Panc1 (cell line): ENCODE measurements at regions not wholly inside any gene's neighbourhood (a gene's known extent, or its start where the extent isn't known, plus 50 kb on each side); places are given as distances from the start of the nearest gene placed in this dataset.

Experiments
- CTCF ChIP-seq: fragments of 450-650 bp; IDR thresholded peaks from 2 replicates; pipeline ENCODE4 v1.5.1; 2017; ENCODE audit warnings: mild to moderate bottlenecking
- POLR2AphosphoS5 ChIP-seq: IDR thresholded peaks from 2 replicates; pipeline ENCODE4 v1.6.1; 2012; ENCODE audit warnings: mild to moderate bottlenecking, low read depth, low read length, moderate library complexity
- REST ChIP-seq, 2 experiments: IDR thresholded peaks; 2 replicates each; pipeline ENCODE4 v1.6.1; 2011 to 2012; ENCODE audit warnings: low read depth in 2 of 2, control low read depth in 1 of 2, low read length in 1 of 2, mild to moderate bottlenecking in 1 of 2, moderate library complexity in 1 of 2; ENCODE audit not compliant: insufficient read depth in 1 of 2

GRCh38 chr6:71371559-71371958, 82.9 kb downstream of the OGFRL1 start:
- TF ChIP-seq CTCF, result no peak
- TF ChIP-seq POLR2AphosphoS5, result no peak
- TF ChIP-seq REST (IDR thresholded peaks at IDR 0.05; ENCODE audit: insufficient read depth in 1 of 2, low read depth in 2 of 2, low read length in 1 of 2), result no peak
